ENCODE measurements at regions not wholly inside any gene's neighbourhood (a gene's known extent, or its start where the extent isn't known, plus 50 kb on each side); places are given as distances from the start of the nearest gene placed in this dataset.

DNA sequence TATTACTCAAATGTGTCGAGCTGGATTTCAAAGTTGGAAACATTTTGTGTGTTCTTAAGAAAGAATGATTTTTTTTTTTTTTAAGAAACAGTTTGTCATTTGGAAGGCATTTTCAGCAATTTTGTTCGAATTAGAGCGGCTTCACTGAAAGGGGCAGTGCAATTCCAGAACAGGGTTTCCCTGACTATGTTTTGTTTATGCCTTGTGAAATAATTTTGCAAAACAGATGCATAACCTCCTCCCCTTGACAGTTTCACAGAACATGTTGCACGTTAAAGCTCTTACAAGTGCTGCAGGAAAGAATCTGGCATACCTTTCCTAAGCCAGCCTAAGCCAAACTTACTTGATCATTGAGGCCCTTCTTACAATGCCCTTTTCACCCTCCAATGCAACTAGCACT, 216.0 kb upstream of the SSTR4 start:
- in situ Hi-C loops (cut with HindIII; ENCODE audit: low sequenced_read_pairs): no loop called here
- no peak overlapping the region for H3K4me3 ChIP-seq (ENCODE audit: low read depth, low read length)
- no peak for DNase-seq (ENCODE audit: low read depth, low spot score)
- TF ChIP-seq, protein P1, sequence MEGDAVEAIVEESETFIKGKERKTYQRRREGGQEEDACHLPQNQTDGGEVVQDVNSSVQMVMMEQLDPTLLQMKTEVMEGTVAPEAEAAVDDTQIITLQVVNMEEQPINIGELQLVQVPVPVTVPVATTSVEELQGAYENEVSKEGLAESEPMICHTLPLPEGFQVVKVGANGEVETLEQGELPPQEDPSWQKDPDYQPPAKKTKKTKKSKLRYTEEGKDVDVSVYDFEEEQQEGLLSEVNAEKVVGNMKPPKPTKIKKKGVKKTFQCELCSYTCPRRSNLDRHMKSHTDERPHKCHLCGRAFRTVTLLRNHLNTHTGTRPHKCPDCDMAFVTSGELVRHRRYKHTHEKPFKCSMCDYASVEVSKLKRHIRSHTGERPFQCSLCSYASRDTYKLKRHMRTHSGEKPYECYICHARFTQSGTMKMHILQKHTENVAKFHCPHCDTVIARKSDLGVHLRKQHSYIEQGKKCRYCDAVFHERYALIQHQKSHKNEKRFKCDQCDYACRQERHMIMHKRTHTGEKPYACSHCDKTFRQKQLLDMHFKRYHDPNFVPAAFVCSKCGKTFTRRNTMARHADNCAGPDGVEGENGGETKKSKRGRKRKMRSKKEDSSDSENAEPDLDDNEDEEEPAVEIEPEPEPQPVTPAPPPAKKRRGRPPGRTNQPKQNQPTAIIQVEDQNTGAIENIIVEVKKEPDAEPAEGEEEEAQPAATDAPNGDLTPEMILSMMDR (IDR thresholded peaks at IDR 0.05; ENCODE audit: low read depth, low read length): no peak

DNA sequence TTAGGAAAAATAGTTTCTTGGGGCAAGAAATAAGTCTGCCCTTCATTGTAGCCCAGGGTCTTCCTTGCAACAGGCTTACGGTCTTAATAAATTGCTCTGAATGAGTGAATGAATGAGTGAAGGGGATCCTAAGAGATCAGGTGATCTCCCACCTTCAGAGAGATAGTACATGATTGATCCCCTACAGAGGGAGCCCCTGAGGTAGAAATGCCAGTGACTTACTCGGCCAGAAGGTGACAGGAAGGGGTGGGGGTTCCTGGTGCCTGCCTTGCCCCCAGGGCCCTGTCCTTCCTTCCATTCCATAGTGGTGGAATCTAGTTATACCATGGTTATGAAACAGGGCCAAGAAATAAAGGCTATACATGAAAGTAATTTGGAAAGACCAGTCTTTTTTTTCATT, 215.3 kb upstream of the SSTR4 start:
- in situ Hi-C loops (cut with HindIII; ENCODE audit: low sequenced_read_pairs): no loop called here
- DNase-seq (ENCODE audit: low read depth, low spot score): no peak
- TF ChIP-seq, protein P1 (IDR thresholded peaks at IDR 0.05; ENCODE audit: low read depth, low read length): no peak
- no peak overlapping the region for H3K4me3 ChIP-seq (ENCODE audit: low read depth, low read length)

DNA sequence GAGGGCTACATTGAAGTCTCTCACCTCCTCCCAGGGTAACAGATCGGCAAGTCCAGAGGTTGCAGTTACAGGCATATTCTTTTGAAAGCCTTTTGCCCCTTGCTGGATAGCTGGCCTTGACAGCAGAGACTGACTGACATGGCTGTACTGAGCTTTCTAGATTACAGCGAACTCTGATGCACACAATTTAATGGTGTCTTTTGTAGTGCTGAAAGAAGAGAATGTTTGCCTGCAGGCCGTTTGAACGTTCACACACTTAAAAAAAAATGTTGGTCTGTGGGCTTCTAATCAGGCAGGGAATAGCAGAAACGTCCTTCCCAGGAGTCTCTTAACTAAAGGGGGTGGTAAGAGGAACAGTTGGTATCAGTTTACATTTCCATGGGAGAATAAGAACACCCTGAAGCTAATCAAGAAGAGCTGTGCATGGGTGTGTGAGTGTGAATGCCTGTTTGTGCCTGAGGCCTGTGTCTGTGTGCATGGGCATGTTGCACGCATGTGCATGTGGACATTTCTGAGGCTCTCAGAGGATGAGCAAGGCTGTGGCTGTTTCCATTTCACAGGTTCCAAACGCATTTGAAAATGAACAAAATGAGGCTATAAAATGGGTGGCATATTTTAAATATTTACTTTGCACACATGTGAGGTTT, 213.9 kb upstream of the SSTR4 start:
- TF ChIP-seq, protein P1 (IDR thresholded peaks at IDR 0.05; ENCODE audit: low read depth, low read length): no peak
- in situ Hi-C loops (cut with HindIII; ENCODE audit: low sequenced_read_pairs): no loop called here

DNA sequence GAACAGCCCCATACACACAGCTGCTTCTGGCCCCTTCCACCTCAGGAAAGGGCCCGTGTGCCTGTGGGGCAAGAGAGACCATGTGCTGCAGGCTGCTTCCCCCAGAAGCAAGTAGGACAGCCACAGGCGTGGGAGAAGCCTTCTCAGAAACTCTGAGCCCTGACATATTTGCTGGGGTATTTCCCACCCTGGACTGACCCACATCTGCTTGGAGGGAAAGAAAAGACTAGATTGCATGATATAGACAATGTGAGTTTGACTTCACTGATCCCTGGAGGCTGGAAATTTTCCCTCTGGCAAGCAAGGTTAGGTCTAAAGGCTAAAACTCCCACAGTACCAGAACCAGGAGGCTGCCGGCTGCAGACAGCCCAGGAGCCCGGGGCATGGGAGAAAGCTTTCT, 213.3 kb upstream of the SSTR4 start:
- in situ Hi-C loops (cut with HindIII; ENCODE audit: low sequenced_read_pairs): no loop called here
- TF ChIP-seq, protein P1 (IDR thresholded peaks at IDR 0.05; ENCODE audit: low read depth, low read length): no peak
- no peak for DNase-seq (ENCODE audit: low read depth, low spot score)
- H3K4me3 ChIP-seq (ENCODE audit: low read depth, low read length): no peak overlapping the region

More for the DNA sequence above, 213.9 kb upstream of the SSTR4 start:
- H3K4me3 ChIP-seq (ENCODE audit: low read depth, low read length): no peak overlapping the region
- no peak for DNase-seq (ENCODE audit: low read depth, low spot score)

DNA sequence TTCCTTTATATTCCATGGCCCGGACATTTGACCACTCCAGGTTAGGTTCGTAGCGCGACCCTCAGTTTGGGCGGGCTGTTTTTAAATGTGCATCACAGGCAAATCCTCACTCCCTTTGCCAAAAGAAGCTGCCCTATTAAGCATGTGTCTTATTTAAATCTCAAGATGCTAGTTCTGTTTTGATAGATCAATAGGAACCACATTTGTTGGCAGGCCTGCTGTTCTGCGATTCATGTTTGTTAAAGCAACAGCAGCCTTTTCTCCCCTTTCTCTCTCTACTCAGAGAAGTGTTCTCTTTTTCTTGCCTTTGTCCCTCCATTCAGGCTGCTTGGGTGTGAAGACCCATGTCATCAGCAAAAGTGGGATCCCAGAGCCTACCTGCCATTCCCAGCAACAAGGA, 212.0 kb upstream of the SSTR4 start:
- TF ChIP-seq, protein P1 (IDR thresholded peaks at IDR 0.05; ENCODE audit: low read depth, low read length): no peak
- in situ Hi-C loops (cut with HindIII; ENCODE audit: low sequenced_read_pairs): no loop called here
- DNase-seq (ENCODE audit: low read depth, low spot score): no peak
- H3K4me3 ChIP-seq (ENCODE audit: low read depth, low read length): no peak overlapping the region

DNA sequence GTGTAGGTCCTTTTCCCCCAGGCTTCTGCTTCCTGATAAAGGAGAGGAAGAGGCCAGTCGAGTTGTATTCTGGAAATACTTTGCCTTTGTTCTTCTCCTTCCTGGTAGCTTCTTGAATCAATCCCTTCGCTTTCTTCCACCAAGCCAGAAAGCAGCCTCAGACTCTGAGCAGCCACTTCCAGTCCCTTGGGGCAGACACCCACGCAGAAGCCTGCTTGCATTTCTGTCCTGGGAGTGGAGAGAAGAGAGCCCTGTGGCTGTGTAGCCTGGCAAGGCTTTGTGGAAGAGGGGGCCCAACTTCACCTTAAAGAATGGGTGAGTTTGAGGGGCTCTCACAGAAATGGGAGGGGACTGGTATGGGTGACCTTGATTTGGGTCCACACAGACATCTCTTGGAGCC, 211.0 kb upstream of the SSTR4 start:
- DNase-seq (ENCODE audit: low read depth, low spot score): no peak
- in situ Hi-C loops (cut with HindIII; ENCODE audit: low sequenced_read_pairs): no loop called here
- H3K4me3 ChIP-seq (ENCODE audit: low read depth, low read length): no peak overlapping the region
- TF ChIP-seq, protein P1 (IDR thresholded peaks at IDR 0.05; ENCODE audit: low read depth, low read length): no peak

All from astrocyte of the spinal cord (primary cell).